ENCODE measurements at regions not wholly inside any gene's neighbourhood (a gene's known extent, or its start where the extent isn't known, plus 50 kb on each side); places are given as distances from the start of the nearest gene placed in this dataset.

DNA sequence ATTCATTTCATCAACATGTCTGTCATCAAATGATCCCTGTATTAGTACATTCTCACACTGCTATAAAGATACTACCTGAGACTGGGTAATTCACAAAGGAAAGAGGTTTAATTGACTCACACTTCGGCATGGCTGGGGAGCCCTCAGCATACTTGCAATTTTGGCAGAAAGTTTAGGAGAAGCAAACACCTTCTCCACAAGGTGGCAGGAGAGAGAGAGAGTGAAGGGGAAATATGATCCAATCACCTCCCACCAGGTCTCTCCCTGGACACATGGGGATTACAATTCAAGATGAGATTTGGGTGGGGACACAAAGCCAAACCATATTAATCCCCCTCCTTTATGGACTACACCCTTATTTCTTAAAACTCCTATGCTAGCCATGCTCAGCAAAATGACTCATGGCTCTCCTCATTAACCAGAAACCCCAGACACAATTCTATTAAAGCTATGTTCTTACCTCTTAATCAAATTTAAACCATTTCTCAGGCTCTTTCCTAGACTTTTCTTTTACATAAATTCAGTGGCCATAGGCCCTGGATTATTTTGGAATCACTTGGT, 932.3 kb downstream of the FLRT2 start:
- no peak overlapping the region for H3K27ac ChIP-seq (ENCODE audit: insufficient read depth, low read length, poor library complexity, severe bottlenecking)
- DNase-seq: no peak
- no peaks in the 10 kb centered on the region for H3K27me3 ChIP-seq (replicated peaks; ENCODE audit: control insufficient read depth, insufficient read depth, low read length, poor library complexity, severe bottlenecking)
- no peaks in the 10 kb centered on the region for H3K36me3 ChIP-seq (ENCODE audit: control insufficient read depth, insufficient read depth, low read length)
- H3K4me3 ChIP-seq (ENCODE audit: insufficient read depth, low read depth, low read length, poor library complexity, severe bottlenecking): no peak overlapping the region
- no peaks in the 10 kb centered on the region for H3K4me1 ChIP-seq (ENCODE audit: control insufficient read depth, insufficient read depth, low read length, poor library complexity, severe bottlenecking)
- no peaks in the 10 kb centered on the region for H3K9me3 ChIP-seq (ENCODE audit: control insufficient read depth, low read length)

DNA sequence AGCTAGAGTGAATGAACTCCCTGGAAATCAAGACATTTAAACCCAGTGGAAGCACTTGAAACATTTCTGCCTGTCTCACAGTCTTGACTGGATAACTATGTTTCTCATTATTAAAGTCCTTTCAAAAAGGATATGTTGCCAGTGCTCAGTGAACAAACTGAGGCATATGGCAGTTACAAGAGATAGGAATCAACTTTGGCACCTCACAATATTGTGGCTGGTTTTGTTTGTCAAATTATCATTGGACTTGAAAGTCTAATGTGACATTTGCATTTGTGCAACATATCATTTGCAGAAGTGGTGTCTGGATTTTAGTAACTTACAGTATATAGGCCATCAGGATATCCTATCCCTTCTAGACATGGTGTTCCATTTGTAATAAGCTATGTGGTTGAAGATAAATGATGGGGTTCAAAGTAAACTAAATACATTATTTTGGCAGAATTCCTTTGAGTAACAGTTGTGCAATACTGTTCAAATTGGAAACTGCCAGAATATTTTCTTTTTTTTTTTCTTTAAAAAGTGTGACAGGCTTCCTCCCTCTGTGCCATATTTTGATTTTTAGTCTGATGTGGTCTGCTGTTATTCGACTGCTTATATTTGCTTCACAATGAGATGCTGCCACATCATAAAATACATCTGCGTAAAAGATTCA, 927.7 kb downstream of the FLRT2 start:
- H3K36me3 ChIP-seq (ENCODE audit: control insufficient read depth, insufficient read depth, low read length): no peaks in the 10 kb centered on the region
- H3K4me1 ChIP-seq (ENCODE audit: control insufficient read depth, insufficient read depth, low read length, poor library complexity, severe bottlenecking): no peaks in the 10 kb centered on the region
- H3K27me3 ChIP-seq (replicated peaks; ENCODE audit: control insufficient read depth, insufficient read depth, low read length, poor library complexity, severe bottlenecking): no peaks in the 10 kb centered on the region
- no peaks in the 10 kb centered on the region for H3K9me3 ChIP-seq (ENCODE audit: control insufficient read depth, low read length)
- H3K4me3 ChIP-seq (ENCODE audit: insufficient read depth, low read depth, low read length, poor library complexity, severe bottlenecking): no peak overlapping the region
- no peak for DNase-seq
- H3K27ac ChIP-seq (ENCODE audit: insufficient read depth, low read length, poor library complexity, severe bottlenecking): no peak overlapping the region

DNA sequence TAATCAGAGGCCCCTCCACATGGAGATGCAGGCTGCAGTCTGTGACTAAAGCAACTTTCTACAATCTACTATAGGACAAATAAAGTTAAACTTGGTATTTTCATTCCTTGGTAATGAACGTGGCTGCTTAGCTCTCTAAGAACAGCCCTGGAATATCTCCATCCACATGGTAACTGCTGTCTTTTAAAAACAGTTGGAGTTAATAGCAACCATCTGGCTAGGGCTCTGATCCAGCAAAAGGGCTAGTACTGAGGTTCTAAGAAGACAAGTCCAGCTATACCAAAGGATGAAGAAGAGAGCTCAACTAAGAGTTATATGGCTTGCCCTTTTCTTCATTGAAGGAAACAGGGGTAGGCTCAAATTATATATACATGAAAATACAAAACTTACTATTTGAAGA, 920.1 kb downstream of the FLRT2 start:
- Histone ChIP-seq H3K36me3 (ENCODE audit: control insufficient read depth, insufficient read depth, low read length) (no peaks in the 10 kb centered on the region), H3K4me3 (ENCODE audit: insufficient read depth, low read depth, low read length, poor library complexity, severe bottlenecking) (no peak overlapping the region), H3K27me3 (replicated peaks; ENCODE audit: control insufficient read depth, insufficient read depth, low read length, poor library complexity, severe bottlenecking) (no peaks in the 10 kb centered on the region), H3K27ac (ENCODE audit: insufficient read depth, low read length, poor library complexity, severe bottlenecking) (no peak overlapping the region), H3K9me3 (ENCODE audit: control insufficient read depth, low read length) (no peaks in the 10 kb centered on the region), H3K4me1 (ENCODE audit: control insufficient read depth, insufficient read depth, low read length, poor library complexity, severe bottlenecking) (no peaks in the 10 kb centered on the region)
- no peak for DNase-seq

DNA sequence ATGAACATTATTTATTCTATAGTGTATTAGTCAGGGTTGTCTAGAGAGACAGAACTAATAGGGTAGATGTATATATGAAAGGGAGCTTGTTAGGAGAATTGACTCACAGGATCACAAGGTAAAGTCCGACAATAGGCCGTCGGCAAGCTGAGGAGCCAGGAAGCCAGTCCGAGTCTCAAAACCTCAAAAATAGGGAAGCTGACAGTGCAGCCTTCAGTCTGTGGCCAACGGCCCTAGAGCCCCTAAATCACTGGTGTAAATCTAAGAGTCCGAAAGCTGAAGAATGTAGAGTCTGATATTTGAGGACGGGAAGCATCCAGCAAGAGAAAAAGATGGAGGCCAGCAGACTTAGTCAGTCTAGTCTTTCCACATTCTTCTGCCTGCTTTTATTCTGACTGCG, 912.2 kb downstream of the FLRT2 start:
- Histone ChIP-seq H3K4me1 (ENCODE audit: control insufficient read depth, insufficient read depth, low read length, poor library complexity, severe bottlenecking) (no peaks in the 10 kb centered on the region), H3K36me3 (ENCODE audit: control insufficient read depth, insufficient read depth, low read length) (no peaks in the 10 kb centered on the region), H3K9me3 (ENCODE audit: control insufficient read depth, low read length) (no peaks in the 10 kb centered on the region), H3K27me3 (replicated peaks; ENCODE audit: control insufficient read depth, insufficient read depth, low read length, poor library complexity, severe bottlenecking) (no peaks in the 10 kb centered on the region), H3K27ac (ENCODE audit: insufficient read depth, low read length, poor library complexity, severe bottlenecking) (no peak overlapping the region), H3K4me3 (ENCODE audit: insufficient read depth, low read depth, low read length, poor library complexity, severe bottlenecking) (no peak overlapping the region)
- DNase-seq: no peak

DNA sequence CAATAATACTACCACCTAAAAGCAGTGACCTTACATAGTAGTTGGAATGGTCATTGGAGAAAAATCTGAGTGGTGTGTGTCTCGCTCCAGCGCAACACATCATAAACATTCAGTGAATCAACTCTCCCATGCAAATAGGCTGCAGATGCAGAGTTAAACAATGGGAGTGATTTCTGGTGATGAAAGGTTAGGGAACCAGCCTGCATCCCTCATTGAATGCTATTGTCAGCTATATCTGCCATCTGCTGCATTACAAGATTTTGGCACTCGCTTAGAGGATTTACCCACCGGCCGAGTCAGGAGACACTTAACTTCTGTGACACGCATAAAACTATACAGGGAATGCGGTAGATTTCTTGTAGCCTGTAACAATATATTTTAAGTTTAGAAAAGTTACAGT, 900.9 kb downstream of the FLRT2 start:
- no peaks in the 10 kb centered on the region for H3K9me3 ChIP-seq (ENCODE audit: control insufficient read depth, low read length)
- no peak overlapping the region for H3K4me3 ChIP-seq (ENCODE audit: insufficient read depth, low read depth, low read length, poor library complexity, severe bottlenecking)
- no peaks in the 10 kb centered on the region for H3K4me1 ChIP-seq (ENCODE audit: control insufficient read depth, insufficient read depth, low read length, poor library complexity, severe bottlenecking)
- no peaks in the 10 kb centered on the region for H3K36me3 ChIP-seq (ENCODE audit: control insufficient read depth, insufficient read depth, low read length)
- no peak for DNase-seq
- no peak overlapping the region for H3K27ac ChIP-seq (ENCODE audit: insufficient read depth, low read length, poor library complexity, severe bottlenecking)
- H3K27me3 ChIP-seq (replicated peaks; ENCODE audit: control insufficient read depth, insufficient read depth, low read length, poor library complexity, severe bottlenecking): no peaks in the 10 kb centered on the region

DNA sequence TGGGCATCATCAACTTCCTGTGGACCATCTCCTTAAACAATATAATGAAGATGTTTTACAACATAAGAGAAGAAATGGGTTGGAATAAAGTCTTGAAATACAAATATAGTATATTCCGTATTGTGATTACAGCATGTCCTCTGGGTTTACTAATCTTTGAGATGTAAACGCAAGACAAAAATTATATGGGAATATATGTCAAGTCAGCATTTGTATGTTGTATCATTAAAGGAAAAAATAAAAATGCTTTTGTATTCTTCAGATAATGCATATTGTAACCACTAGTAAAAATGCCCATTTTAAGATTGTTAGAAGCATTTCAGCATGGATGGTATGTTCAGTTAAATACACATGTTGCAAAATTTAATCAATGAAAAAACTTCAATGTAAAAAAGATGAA, 893.3 kb downstream of the FLRT2 start:
- DNase-seq: no peak
- Histone ChIP-seq H3K36me3 (ENCODE audit: control insufficient read depth, insufficient read depth, low read length) (no peaks in the 10 kb centered on the region), H3K9me3 (ENCODE audit: control insufficient read depth, low read length) (no peaks in the 10 kb centered on the region), H3K4me1 (ENCODE audit: control insufficient read depth, insufficient read depth, low read length, poor library complexity, severe bottlenecking) (no peaks in the 10 kb centered on the region), H3K4me3 (ENCODE audit: insufficient read depth, low read depth, low read length, poor library complexity, severe bottlenecking) (no peak overlapping the region), H3K27ac (ENCODE audit: insufficient read depth, low read length, poor library complexity, severe bottlenecking) (no peak overlapping the region), H3K27me3 (replicated peaks; ENCODE audit: control insufficient read depth, insufficient read depth, low read length, poor library complexity, severe bottlenecking) (no peaks in the 10 kb centered on the region)

DNA sequence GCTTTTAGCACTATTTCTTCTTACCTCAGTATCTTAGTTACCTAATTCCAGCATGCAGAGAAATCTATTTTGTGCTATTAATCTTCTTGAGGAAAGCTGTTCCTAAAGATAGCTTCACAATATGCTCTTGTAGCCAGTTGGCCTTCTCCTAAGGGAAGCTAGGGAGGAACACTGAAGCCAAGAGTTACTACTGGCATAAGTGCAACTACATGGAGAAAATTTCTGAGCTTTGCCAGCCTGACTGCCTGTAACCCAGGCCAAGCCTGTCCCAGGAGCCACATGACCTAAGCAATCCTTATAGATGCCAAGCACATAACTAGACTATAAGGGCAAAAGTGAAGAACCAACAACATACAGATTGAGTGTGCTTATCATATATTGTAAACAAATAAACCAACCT, 890.2 kb downstream of the FLRT2 start:
- H3K36me3 ChIP-seq (ENCODE audit: control insufficient read depth, insufficient read depth, low read length): no peaks in the 10 kb centered on the region
- H3K27me3 ChIP-seq (replicated peaks; ENCODE audit: control insufficient read depth, insufficient read depth, low read length, poor library complexity, severe bottlenecking): no peaks in the 10 kb centered on the region
- no peak for DNase-seq
- H3K27ac ChIP-seq (ENCODE audit: insufficient read depth, low read length, poor library complexity, severe bottlenecking): no peak overlapping the region
- no peak overlapping the region for H3K4me3 ChIP-seq (ENCODE audit: insufficient read depth, low read depth, low read length, poor library complexity, severe bottlenecking)
- H3K4me1 ChIP-seq (ENCODE audit: control insufficient read depth, insufficient read depth, low read length, poor library complexity, severe bottlenecking): no peaks in the 10 kb centered on the region
- H3K9me3 ChIP-seq (ENCODE audit: control insufficient read depth, low read length): no peaks in the 10 kb centered on the region

DNA sequence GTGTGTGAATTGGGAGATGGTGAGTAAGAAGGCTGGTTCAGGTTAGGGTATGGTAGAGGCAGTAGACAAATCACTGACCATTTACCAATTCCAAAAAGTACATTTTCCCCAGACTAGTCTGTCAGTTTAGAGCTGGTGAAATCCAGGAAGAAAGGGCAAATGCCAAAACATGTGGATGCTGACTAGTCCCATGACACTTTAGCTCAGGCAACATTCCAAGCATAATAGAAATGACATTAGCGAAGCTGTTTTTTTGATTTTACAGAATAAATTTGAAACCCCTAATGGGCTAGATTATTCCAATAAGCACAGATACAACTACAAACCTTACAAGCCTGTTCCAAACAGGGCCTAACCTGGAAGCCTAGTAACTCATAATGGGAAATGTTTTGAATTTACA, 884.2 kb downstream of the FLRT2 start:
- Histone ChIP-seq H3K9me3 (ENCODE audit: control insufficient read depth, low read length) (no peaks in the 10 kb centered on the region), H3K36me3 (ENCODE audit: control insufficient read depth, insufficient read depth, low read length) (no peaks in the 10 kb centered on the region), H3K4me3 (ENCODE audit: insufficient read depth, low read depth, low read length, poor library complexity, severe bottlenecking) (no peak overlapping the region), H3K27ac (ENCODE audit: insufficient read depth, low read length, poor library complexity, severe bottlenecking) (no peak overlapping the region), H3K27me3 (replicated peaks; ENCODE audit: control insufficient read depth, insufficient read depth, low read length, poor library complexity, severe bottlenecking) (no peaks in the 10 kb centered on the region), H3K4me1 (ENCODE audit: control insufficient read depth, insufficient read depth, low read length, poor library complexity, severe bottlenecking) (no peaks in the 10 kb centered on the region)
- no peak for DNase-seq

DNA sequence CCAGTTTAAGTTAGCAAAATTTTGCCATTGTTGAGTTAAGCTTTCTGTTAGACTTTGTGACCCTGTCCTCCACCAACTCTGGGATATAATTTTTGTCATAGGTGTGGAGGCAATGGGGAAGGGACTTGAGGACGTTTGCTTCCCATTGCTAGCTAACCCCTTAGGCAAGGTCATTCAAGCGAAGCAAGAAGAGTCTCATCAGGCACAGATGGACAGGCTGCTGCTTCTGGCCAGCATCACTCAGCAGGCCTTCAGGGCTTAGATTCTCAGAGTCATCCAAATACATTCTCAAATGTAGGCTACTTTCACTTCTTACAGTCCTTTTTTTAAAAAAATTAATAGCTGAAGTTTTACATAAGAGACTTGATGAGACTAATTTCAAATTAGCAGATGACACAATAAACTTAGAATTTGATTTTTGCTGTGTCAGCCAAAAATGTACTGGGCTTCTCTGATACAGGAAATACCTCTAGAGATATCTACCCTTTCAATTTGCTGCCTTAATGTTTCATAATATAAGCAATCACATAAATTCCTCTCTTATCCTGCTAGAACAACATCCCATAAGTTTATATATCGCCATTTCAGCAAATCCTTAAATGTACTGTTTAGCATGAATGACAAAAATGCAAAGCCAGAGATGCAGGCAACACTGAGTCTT, 875.2 kb downstream of the FLRT2 start:
- H3K27ac ChIP-seq (ENCODE audit: insufficient read depth, low read length, poor library complexity, severe bottlenecking): no peak overlapping the region
- no peaks in the 10 kb centered on the region for H3K36me3 ChIP-seq (ENCODE audit: control insufficient read depth, insufficient read depth, low read length)
- no peaks in the 10 kb centered on the region for H3K4me1 ChIP-seq (ENCODE audit: control insufficient read depth, insufficient read depth, low read length, poor library complexity, severe bottlenecking)
- no peaks in the 10 kb centered on the region for H3K27me3 ChIP-seq (replicated peaks; ENCODE audit: control insufficient read depth, insufficient read depth, low read length, poor library complexity, severe bottlenecking)
- H3K9me3 ChIP-seq (ENCODE audit: control insufficient read depth, low read length): no peaks in the 10 kb centered on the region
- DNase-seq: no peak
- H3K4me3 ChIP-seq (ENCODE audit: insufficient read depth, low read depth, low read length, poor library complexity, severe bottlenecking): no peak overlapping the region

DNA sequence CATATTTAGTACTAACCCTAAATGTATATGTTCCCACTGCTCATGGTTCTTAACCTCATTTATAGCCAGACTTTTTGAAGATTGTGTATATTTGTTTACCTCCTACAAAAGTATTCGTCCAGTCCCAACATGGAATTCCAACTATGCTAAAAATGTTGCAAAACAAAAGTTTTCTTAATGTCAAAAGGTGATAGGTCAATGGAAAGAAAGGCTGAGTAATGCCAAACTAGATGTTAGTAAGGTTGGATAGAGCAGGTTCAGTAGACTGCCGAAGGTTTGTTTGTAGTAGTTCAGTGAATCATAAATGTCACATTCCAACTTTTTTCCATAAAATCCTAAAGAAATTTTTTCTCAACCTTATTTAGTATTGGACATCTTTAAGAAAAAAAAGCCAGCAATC, 874.5 kb downstream of the FLRT2 start:
- Histone ChIP-seq H3K36me3 (ENCODE audit: control insufficient read depth, insufficient read depth, low read length) (no peaks in the 10 kb centered on the region), H3K4me1 (ENCODE audit: control insufficient read depth, insufficient read depth, low read length, poor library complexity, severe bottlenecking) (no peaks in the 10 kb centered on the region), H3K9me3 (ENCODE audit: control insufficient read depth, low read length) (no peaks in the 10 kb centered on the region), H3K4me3 (ENCODE audit: insufficient read depth, low read depth, low read length, poor library complexity, severe bottlenecking) (no peak overlapping the region), H3K27ac (ENCODE audit: insufficient read depth, low read length, poor library complexity, severe bottlenecking) (no peak overlapping the region), H3K27me3 (replicated peaks; ENCODE audit: control insufficient read depth, insufficient read depth, low read length, poor library complexity, severe bottlenecking) (no peaks in the 10 kb centered on the region)
- no peak for DNase-seq
